Posterior cingulate gyrus (tissue), 11 donors: ENCODE measurements at regions not wholly inside any gene's neighbourhood (a gene's known extent, or its start where the extent isn't known, plus 50 kb on each side); places are given as distances from the start of the nearest gene placed in this dataset.

Experiments used
- DNase-seq, 10 donors: peaks; one replicate each; pipeline versions ENCODE4 v3.0.0 to v3.0.0-alpha.2; 2020 to 2021; ENCODE audit warnings: mixed read lengths in 3 of 10
- intact Hi-C: fragments of 100-400 bp; cut with DNase I; formaldehyde crosslinking; loops from one replicate; pipeline ENCODE4 v1.15.1; 2023

DNA sequence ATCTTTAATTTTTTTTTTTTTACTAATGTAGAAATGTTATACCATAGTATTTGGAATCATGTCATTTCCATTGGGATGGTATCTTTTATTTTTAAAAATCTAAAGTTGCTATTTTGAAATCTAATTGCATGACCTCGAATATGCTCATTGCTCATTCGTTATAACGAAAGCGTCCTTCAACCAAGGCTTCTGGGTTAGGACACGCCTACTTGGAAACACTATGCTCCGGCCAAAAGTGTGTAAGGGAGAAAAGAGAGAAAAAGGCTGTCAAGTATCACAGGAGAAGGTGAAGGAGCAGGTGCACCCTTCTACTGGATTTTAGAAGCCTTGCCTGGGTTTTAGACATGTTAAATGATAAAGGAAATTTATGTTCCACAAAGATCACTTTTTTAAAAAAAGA lies 465.9 kb upstream of the ID2 start:
- DNase-seq: no peak
- intact Hi-C loops: no loop called here

- intact Hi-C loops: no loop called here
Measured at GRCh38 chr2:8216397-8216796, 465.5 kb upstream of the ID2 start.

DNA sequence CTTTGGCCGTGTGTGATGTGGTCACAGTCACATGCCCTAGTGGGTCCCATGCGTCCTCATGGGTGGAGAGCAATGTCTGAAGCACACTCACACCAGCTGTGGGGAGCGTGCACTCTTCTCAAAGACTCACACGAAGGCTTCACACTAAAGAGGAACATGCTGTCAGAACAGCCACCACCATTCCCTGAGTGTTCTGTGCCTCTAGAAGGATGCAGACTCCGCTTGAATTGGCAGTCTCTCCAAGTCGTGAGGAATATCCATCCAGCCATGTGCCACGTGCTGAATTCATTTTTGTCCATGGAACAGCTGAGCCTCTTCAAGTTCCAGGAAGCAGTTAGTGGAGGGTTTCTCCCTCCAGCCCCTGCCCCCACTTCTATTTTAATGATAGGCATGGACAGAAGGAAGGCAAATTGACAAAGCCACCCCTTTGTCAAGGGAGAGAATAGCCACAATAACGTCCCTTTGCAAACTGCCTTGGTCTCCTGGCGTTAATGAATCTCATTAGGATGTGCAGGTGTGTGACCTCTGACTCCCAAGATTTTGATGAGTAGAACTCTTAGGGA lies 464.3 kb upstream of the ID2 start:
- intact Hi-C loops: no loop called here
- DNase-seq: no peak

More at GRCh38 chr2:8216397-8216796, 465.5 kb upstream of the ID2 start:
- no peak for DNase-seq

GRCh38 chr2:8219096-8219495 lies 462.8 kb upstream of the ID2 start:
- no peak for DNase-seq
- intact Hi-C loops: no loop called here

GRCh38 chr2:8219631-8220355 lies 462.1 kb upstream of the ID2 start:
- intact Hi-C loops: no loop called here
- peak in 4 of 10 donors; percentile 22 to 91 (median 84) for DNase-seq

DNA sequence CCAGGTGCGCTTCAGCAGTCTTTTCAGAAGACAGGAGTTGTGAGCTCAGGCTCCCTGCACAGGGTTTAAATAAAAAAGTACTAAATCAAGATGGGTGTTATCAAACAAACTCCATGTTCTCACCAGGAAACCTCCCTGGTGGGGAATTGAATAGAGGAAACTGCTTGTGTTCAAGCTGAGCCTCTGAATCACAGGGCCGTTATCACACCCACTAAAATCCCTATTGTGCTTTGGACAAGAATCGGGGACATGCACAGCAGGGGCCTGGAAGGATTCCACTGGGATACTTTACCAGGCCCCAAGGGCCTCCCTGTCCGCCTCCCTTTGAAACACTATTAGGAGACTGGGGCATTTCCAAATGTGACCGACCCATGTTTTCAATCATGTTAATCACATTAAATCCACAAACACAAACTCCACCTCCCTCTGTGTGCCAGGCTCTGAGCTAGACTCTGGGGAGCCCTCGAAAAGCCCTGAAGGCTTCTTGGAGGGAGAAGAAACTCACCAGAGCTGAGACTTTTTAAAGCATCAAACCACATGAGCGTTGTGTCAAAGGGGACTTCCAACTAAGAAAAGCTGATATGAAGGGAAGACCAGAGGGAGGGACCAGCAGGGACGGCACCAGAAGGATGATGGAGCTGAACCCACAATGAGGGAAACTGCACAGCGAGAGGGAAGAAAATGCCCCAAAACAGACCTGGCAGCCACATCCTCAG lies 458.7 kb upstream of the ID2 start:
- DNase-seq: no peak
- intact Hi-C loops: no loop called here

DNA sequence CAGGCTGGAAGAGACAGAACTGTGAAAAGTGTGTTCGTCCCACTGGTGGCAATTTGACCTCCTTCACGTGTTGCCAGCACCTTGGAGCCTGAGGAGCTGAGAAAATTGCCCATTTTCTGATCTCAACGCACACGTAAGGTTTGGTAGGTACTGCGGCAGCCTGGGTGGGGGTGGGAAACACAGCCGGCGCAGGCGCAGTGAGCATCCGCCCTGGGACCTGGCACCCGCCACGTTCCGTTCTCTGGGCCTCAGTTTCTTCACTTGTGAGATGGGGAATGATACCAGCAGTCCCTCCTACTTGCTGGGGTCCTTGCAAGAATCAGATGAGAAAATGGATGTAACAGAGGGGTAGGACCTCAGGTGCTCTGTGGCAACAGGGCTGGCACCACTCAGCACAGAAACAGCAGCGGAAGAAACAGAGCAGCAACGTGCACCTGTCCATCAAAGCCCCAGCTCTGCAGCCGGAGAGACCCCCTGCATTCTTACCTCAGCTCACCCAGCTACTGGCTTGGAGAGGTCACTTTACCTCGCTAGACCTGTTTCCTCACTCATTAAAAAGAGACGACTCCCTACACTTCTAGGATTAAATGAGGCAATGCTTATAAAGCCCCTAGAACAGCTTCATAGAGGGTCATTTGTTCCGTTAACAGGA lies 458.0 kb upstream of the ID2 start:
- intact Hi-C loops: no loop called here
- DNase-seq: no peak

DNA sequence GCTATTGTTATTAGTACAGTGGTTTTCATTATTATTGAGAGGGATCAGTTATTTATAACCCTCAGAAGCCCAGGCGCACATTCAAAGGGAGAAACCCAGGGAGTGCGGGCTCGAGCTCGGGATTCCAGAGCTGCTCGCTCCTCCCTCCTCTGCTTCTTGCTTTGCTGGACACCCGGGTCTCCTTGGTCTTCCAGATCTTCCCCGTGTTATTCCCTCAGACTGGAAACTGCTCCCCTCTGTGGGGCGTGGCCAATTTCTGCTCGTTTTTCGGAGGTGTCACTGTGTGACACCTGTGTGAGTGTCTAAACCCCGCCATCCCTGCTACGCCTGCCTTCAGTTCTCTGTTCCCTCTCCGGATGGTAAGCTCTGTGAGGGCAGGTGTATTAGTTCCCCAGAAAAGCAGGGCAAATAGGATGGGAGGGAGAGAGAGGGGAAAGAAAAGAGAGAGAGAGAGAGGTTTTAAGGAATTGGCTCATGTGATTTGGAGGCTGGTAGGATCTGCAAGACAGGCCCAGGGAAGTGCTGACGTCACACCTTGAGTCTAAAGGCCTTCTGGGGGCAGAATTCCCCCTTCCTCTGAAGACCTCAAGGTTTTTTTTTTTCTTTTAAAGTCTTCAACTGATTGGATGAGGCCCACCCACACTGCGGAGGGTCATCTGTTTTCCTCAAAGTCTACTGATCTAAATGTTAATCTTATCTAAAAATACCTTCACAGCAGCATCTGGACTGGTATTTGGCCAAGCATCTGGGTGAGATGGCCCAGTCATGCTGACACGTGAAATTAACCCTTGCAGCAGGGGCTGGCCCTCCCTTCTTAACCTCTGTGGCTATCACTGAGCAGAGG lies 457.3 kb upstream of the ID2 start:
- intact Hi-C loops: no loop called here
- DNase-seq: no peak

DNA sequence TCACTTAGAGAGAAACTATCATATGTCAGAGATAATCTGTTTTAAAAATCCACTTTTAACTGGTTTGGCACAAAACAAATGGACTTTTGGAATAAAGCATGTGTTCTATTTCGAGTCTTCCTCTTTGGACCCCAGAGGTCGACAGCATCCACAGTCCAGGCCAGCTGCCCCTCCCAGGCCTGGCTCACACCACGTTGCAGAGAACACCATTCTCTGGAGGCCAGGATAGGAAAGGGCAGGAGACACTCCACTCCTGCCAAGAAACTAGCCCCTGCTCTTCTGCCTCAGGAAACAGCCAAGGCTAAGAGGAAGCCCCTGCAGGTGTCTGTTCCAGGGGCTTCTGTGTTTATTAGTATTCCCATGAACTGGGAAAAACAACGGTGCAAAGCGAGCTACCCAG lies 456.6 kb upstream of the ID2 start:
- intact Hi-C loops: no loop called here
- no peak for DNase-seq

DNA sequence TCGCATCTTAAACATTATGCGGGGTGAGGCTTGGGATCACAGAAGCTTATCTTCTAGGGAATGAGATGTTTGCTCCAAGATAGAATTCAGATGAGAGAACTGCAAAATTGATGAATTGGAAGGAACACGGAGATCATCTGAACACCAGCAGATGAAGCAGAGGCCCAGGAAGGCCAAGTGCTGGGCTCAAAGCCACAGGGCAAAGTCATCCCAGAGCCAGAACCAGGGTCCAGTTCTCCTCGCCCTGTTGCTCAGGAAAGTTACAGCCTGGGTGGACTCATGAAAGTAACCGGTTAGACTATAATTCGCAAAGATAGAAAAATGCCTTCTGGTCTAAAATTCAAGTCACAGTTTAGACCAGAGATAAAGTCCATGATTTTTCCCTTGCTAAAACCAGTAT lies 456.1 kb upstream of the ID2 start:
- DNase-seq: no peak
- intact Hi-C loops: no loop called here

DNA sequence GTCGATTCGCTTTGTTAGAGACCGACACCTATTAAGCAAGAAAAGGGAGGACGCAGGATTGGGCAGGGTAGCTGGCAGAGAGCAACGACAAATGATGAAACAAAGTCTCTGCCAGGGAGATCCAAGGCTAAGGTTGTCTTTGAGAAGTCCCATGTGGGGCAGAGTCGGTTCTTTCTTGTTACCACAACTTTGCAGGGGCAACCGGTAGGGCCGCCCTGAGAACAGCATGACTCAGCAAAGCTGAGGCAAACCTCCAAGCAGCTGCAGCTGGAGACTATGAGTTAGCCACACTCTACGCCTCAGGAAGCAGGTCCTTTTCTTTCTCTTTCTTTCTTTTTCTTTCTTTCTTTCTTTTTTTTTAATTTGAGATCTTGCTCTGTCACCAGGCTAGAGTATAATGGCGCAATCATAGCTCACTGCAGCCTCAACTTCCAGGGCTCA lies 452.3 kb upstream of the ID2 start:
- peak in 5 of 10 donors; percentile 22 to 89 (median 29) for DNase-seq
- intact Hi-C loops: no loop called here

GRCh38 chr2:8230466-8230865 lies 451.4 kb upstream of the ID2 start:
- DNase-seq: no peak
- intact Hi-C loops: no loop called here

- intact Hi-C loops: no loop called here
- DNase-seq: no peak
Measured at GRCh38 chr2:8231902-8232301, 450.0 kb upstream of the ID2 start.

DNA sequence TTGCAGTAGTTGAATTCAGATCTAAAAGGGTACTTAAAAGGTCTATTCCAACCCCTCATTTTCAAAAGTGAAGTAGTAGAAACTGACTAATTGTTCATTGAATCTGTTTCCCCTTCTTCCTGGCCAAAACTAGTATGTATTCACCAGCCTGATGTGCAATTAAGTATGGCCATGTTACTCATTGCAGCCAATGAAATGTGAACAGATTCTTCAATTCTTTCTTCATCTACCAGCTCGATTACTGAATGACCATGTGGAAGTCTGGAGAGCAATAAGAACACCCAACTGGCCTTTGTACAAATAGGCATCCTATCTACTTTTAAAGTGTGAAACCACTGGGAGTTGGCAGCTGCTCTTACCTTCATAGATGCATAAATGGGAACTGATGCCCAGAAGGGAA lies 449.0 kb upstream of the ID2 start:
- DNase-seq: no peak
- intact Hi-C loops: no loop called here

DNA sequence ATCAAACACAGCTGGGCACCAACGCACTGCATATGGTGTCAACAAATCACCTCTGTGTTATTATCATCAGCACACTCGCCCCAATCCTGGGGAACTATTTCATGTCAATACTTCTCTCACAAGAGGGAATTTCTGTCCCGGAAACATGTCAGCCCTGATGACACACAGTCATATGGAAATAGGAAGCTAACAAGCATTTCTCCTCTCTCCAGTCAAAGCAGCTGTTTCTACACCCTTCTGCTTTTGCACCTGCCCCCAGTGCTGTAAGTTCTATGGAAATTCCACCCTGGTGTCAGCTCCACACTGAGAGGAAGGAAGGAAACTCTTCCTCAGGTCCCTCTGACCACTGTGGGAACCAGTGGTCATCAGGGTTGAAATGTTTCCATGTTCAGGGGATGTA lies 447.6 kb upstream of the ID2 start:
- no peak for DNase-seq
- intact Hi-C loops: no loop called here

- DNase-seq: no peak
- intact Hi-C loops: no loop called here
Measured at GRCh38 chr2:8234757-8235374, 447.0 kb upstream of the ID2 start.

DNA sequence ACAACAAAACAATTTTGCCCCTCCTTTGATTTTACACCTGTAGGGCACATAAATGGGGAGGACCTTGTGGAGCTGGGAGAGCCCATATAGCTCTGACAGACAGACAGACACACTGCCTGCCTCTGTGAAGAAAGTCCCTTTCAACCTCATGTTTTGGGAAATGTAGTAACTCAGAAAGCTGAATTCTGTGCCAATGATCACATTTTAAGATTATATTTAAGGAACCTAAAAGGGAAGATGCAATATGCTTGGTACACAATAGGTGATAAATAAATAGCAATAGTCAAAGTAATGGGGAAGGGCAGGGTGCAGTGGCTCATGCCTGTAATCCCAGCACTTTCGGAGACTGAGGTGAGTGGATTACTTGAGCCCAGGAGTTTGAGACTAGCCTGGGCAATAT lies 446.4 kb upstream of the ID2 start:
- intact Hi-C loops: no loop called here

DNA sequence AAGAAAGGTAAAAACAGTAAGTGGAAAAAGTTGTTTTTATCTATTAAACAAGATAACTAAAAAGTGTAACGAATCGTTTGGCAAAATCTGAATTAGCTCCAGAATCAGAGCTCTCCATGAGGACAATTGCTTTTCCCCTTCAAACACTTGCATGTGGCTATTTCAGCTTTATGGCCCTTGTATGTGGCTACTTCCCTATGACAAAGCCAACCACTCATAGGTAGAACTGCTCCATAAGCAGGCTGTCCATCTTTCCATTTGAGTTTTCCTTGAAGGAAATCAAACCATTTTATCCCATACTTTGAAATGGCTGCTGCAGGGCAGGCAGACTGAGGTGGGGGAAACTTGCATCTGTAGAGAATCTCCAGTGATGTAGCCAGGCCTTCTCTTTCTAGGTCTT lies 445.5 kb upstream of the ID2 start:
- intact Hi-C loops: no loop called here

More for the DNA sequence above, 446.4 kb upstream of the ID2 start:
- DNase-seq: no peak

GRCh38 chr2:8238521-8239230 lies 443.2 kb upstream of the ID2 start:
- no peak for DNase-seq
- intact Hi-C loops: no loop called here

More for the DNA sequence above, 445.5 kb upstream of the ID2 start:
- no peak for DNase-seq
